GM12873 (cell line): ENCODE measurements at regions not wholly inside any gene's neighbourhood (a gene's known extent, or its start where the extent isn't known, plus 50 kb on each side); places are given as distances from the start of the nearest gene placed in this dataset.

Experiments used
- TF ChIP-seq, protein P1 (sequence below): IDR thresholded peaks from 2 replicates; pipeline ENCODE4 v1.5.1; 2012; ENCODE audit warnings: low read depth, mild to moderate bottlenecking, moderate library complexity, low read length, control low read depth; ENCODE audit not compliant: insufficient read depth; ENCODE audit errors: missing control alignments

GRCh38 chr3:30300809-30301208 lies 305.6 kb upstream of the TGFBR2 start:
- TF ChIP-seq, protein P1, sequence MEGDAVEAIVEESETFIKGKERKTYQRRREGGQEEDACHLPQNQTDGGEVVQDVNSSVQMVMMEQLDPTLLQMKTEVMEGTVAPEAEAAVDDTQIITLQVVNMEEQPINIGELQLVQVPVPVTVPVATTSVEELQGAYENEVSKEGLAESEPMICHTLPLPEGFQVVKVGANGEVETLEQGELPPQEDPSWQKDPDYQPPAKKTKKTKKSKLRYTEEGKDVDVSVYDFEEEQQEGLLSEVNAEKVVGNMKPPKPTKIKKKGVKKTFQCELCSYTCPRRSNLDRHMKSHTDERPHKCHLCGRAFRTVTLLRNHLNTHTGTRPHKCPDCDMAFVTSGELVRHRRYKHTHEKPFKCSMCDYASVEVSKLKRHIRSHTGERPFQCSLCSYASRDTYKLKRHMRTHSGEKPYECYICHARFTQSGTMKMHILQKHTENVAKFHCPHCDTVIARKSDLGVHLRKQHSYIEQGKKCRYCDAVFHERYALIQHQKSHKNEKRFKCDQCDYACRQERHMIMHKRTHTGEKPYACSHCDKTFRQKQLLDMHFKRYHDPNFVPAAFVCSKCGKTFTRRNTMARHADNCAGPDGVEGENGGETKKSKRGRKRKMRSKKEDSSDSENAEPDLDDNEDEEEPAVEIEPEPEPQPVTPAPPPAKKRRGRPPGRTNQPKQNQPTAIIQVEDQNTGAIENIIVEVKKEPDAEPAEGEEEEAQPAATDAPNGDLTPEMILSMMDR = no peak

DNA sequence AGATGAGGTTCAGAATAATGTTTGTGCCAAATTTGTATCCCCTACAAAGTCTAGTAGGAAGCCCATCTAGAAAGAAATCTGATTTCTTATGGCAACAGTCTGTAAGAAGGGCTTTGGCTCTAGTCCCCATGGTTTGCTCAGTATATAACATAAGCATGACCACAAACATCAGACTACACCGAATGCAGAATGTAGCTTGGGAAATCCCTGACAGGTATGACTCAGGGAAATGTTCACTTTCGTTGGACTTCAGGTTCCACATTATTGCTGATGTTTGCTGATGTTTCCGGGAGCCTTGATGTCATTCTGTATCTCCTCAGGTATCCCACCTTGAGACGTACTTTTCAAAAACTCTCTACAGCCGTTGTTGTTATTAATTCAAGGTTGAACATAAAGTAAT lies 304.4 kb upstream of the TGFBR2 start:
- TF ChIP-seq, protein P1 = no peak

DNA sequence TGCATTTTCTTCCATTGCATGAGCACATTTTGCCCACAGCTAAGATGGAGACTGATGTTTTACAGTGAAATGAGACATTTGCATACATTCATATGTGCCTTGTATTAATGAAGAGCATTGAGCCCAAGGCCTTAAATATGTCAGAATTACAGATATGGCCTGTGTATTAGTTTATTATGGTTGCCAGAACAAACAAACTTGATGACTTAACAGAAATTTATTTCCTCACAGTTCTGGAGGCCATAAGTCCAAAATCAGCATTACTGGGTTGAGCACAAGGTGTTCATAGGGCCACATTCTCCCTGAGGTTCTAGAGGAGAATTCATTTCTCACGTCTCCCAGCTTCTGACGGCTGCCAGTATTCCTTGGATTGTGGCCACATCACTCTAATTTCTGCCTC lies 302.6 kb upstream of the TGFBR2 start:
- TF ChIP-seq, protein P1 = no peak

GRCh38 chr3:30305021-30305420 lies 301.4 kb upstream of the TGFBR2 start:
- TF ChIP-seq, protein P1 = no peak

GRCh38 chr3:30306896-30307295 lies 299.5 kb upstream of the TGFBR2 start:
- TF ChIP-seq, protein P1 = no peak

GRCh38 chr3:30307372-30307950 lies 298.9 kb upstream of the TGFBR2 start:
- TF ChIP-seq, protein P1 = no peak

- TF ChIP-seq, protein P1 = no peak
These were observed 298.3 kb upstream of the TGFBR2 start for GRCh38 chr3:30308131-30308530.
